Mucosa of descending colon (tissue), 3 donors: ENCODE measurements at regions not wholly inside any gene's neighbourhood (a gene's known extent, or its start where the extent isn't known, plus 50 kb on each side); places are given as distances from the start of the nearest gene placed in this dataset.

Experiments
- ATAC-seq: fragments of 200-7000 bp; cut with Tn5 transposase; one replicate; pipeline ENCODE4 v1.9.1; 2020; ENCODE audit warnings: mild to moderate bottlenecking, moderate library complexity
- DNase-seq, 3 donors: peaks; one replicate each; pipeline ENCODE4 v3.0.0-alpha.2; 2020
- H3K36me3 ChIP-seq: fragments of 200-600 bp; one replicate; pipeline ENCODE4 v1.8.0; 2021; ENCODE audit warnings: low read depth, mild to moderate bottlenecking
- H3K4me1 ChIP-seq: fragments of 200-600 bp; one replicate; pipeline ENCODE4 v1.8.0; 2021; ENCODE audit warnings: low read depth, mild to moderate bottlenecking
- H3K4me3 ChIP-seq: fragments of 200-600 bp; one replicate; pipeline ENCODE4 v1.8.0; 2021; ENCODE audit warnings: mild to moderate bottlenecking
- H3K9me3 ChIP-seq: fragments of 200-600 bp; one replicate; pipeline ENCODE4 v1.8.0; 2021; ENCODE audit warnings: mild to moderate bottlenecking
- intact Hi-C, 2 donors: fragments of 100-400 bp; cut with DNase I in 1 of 2; cut with micrococcal nuclease in 1 of 2; formaldehyde crosslinking; loops; one replicate each; pipeline versions ENCODE4 v1.11.0 to v1.11.1; 2022; cut with DNase I, micrococcal nuclease
- TF ChIP-seq, protein P1 (sequence below): fragments of 200-600 bp; IDR thresholded peaks from one replicate; pipeline ENCODE4 v1.8.0; 2022; ENCODE audit warnings: antibody characterized with exemption, mild to moderate bottlenecking
- donor health status: DM: no; HTN: no; CAD: no; lungs with moderate emphysema.
- donor health status: DM: no; HTN: no; CAD: no.
- donor health status: DM: no; HTN: yes; CAD: no.

DNA sequence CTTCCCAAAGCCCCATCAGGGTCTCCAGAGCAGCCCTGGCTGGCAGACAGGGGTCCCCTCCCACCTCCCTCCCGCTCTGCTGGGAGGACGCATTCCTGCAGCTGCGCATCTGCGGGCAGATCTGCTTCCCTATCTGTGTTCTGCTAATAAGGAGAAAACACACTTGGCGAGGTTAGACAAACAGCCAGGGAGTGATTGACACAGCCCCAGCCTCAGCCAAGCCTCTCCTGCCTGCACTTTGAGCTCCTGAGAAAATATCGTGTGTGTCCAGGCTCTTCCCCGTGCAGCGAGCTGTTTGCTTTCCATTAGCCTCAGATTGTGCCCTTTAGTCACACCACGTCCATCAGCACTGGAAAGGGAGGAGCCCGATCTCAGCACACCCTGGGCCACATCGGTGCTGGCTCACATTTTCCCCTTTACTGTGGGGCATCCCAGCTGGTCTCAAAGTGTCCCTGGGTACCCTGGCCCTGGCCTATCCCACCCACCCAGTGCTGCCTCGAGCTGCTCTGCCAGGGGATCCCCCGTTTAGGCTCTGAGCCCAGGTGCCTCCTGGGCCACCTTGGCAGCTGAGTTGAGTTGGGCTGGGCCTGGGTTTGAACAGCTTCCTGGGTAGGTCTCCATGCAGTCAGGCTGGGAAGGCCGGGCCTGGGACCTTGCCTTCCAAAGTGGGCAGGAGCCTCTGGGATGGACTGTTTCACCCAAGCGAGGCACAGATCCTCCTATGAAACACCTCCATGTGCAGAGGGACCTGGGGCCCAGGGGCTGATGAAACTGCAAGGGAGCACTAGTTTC, 61.1 kb downstream of the BARX1 start:
- no peaks in the 10 kb centered on the region for H3K36me3 ChIP-seq
- intact Hi-C loops: no loop called here
- H3K4me1 ChIP-seq: peaks cover 8% of the 10 kb centered on the region
- no peak overlapping the region for H3K4me3 ChIP-seq
- peak; percentile 87 for ATAC-seq
- peak; percentile 37 to 64 (median 58) for DNase-seq
- TF ChIP-seq, protein P1, sequence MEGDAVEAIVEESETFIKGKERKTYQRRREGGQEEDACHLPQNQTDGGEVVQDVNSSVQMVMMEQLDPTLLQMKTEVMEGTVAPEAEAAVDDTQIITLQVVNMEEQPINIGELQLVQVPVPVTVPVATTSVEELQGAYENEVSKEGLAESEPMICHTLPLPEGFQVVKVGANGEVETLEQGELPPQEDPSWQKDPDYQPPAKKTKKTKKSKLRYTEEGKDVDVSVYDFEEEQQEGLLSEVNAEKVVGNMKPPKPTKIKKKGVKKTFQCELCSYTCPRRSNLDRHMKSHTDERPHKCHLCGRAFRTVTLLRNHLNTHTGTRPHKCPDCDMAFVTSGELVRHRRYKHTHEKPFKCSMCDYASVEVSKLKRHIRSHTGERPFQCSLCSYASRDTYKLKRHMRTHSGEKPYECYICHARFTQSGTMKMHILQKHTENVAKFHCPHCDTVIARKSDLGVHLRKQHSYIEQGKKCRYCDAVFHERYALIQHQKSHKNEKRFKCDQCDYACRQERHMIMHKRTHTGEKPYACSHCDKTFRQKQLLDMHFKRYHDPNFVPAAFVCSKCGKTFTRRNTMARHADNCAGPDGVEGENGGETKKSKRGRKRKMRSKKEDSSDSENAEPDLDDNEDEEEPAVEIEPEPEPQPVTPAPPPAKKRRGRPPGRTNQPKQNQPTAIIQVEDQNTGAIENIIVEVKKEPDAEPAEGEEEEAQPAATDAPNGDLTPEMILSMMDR: no peak
- H3K9me3 ChIP-seq: peaks cover 14% of the 10 kb centered on the region

DNA sequence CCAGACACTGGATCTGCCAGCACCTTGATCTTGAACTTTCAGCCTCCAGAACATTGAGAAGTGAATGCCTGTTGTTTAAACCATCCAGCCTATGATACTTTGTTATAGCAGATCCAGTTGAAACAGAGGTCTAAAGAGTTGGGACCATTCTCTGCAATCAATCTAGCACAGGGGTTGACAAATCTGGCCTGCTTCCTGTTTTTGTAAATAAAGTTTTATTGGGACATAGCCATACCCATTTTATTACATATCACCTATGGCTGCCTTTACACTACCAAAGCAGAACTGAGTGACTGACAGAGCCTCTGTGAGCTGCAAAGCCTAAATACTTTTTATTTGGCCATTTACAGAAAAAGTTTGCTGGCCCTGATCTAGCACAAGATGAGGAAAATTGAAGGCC, 62.0 kb downstream of the BARX1 start:
- TF ChIP-seq, protein P1: no peak
- peaks cover 8% of the 10 kb centered on the region for H3K4me1 ChIP-seq
- DNase-seq (no peak), ATAC-seq (no peak)
- no peak overlapping the region for H3K4me3 ChIP-seq
- H3K9me3 ChIP-seq: peaks cover 14% of the 10 kb centered on the region
- H3K36me3 ChIP-seq: no peaks in the 10 kb centered on the region
- intact Hi-C loops: no loop called here

DNA sequence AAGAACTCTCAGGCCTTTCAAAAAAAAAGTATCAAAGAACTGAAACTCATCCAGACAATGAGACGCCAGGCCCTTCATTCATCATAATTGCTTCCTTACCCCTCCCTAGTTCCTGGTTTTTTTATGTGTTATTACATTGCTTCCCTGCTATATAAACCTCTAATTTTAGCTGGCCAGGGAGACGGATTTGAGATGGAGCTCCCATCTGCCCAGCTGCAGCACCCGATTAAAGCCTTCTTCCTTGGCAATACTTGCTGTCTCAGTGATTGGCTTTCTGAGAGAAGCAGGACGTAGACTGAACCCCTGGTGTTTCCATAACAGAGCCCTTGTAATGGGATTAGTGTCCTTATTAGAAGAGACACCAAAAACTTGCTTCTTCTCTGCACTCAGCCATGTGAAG, 62.4 kb downstream of the BARX1 start:
- Histone ChIP-seq H3K4me3 (no peak overlapping the region), H3K4me1 (peaks cover 8% of the 10 kb centered on the region), H3K9me3 (peaks cover 14% of the 10 kb centered on the region), H3K36me3 (no peaks in the 10 kb centered on the region)
- DNase-seq (no peak), ATAC-seq (no peak)
- TF ChIP-seq, protein P1: no peak
- intact Hi-C loops: no loop called here

DNA sequence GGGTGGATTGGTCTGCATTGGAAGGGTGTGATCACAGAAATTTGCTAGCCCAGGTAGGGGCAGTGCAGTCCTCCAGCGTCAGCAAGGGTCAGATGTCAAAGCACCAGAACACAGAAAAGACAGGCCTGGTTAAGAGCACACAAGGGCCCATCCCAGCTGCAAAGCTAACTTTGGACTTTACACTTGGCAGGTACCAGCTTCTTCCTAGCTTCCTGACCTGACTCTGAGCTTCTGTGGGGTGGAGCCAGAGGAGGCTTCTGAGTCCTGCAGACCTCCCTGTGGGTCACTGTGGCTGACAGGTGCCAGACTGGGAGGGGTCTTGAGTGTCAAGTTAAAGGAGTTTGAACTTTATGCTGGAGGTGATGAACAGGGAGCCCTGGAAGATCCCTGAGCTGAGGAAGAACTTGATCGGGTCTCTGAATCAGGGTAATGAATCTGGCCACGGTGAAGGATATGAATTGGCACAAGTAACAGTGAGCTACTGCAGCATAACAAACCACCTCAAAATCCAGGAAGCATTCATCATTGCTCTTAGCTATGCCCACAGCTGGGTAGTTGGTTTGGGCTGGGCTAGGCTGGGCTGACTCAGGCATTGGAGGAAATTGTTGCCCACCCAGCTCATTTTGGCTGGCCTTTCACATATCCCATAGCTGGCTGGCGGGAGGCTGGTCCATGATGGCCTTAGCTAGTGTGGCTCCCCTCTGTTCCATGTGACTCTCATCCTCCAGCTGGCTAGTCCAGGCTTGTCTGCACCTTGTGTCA, 63.4 kb downstream of the BARX1 start:
- H3K36me3 ChIP-seq: no peaks in the 10 kb centered on the region
- peaks cover 8% of the 10 kb centered on the region for H3K4me1 ChIP-seq
- no peak overlapping the region for H3K4me3 ChIP-seq
- TF ChIP-seq, protein P1: no peak
- ATAC-seq (no peak), DNase-seq (peak in 1 of 3 donors; percentile 19)
- peaks cover 14% of the 10 kb centered on the region for H3K9me3 ChIP-seq
- intact Hi-C loops: no loop called here

DNA sequence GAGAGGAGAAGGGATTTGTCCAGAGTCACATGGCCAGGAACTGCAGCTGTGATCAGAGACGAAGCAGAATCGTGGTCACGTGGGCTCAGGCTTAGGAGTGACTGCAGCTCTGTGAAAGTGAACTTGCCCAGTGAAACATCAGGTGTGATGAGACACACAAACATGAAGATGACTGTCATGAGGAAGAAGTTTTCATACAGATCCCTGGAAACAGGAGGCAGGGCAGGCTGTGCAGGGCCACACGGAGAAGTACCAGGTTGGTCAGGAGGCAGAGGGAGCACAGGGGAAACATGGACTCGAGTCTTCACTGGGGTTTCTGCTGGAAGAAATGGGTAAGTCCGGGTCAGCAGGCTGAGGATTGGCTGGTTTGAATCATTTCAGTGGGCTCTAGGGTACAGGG, 64.1 kb downstream of the BARX1 start:
- TF ChIP-seq, protein P1: no peak
- Histone ChIP-seq H3K9me3 (peaks cover 14% of the 10 kb centered on the region), H3K4me3 (no peak overlapping the region), H3K4me1 (peaks cover 8% of the 10 kb centered on the region), H3K36me3 (no peaks in the 10 kb centered on the region)
- no peak for DNase-seq
- ATAC-seq: no peak
- intact Hi-C loops: no loop called here
